ENCODE measurements at regions not wholly inside any gene's neighbourhood (a gene's known extent, or its start where the extent isn't known, plus 50 kb on each side); places are given as distances from the start of the nearest gene placed in this dataset.

GRCh38 chr18:46414863-46415262, 242.2 kb downstream of the LOXHD1 start:
- Histone ChIP-seq H3K36me3 (no peaks in the 10 kb centered on the region), H3K4me3 (no peak overlapping the region), H3K27me3 (replicated peaks; ENCODE audit: insufficient read depth) (no peaks in the 10 kb centered on the region), H3K4me1 (ENCODE audit: control insufficient read depth in 1 of 2, low read depth in 2 of 2) (peaks cover 7 to 34% of the 10 kb centered on the region in 2 donors), H3K27ac (no peak overlapping the region), H3K9me3 (no peaks in the 10 kb centered on the region)
- TF ChIP-seq CTCF (IDR thresholded peaks at IDR 0.05), result no peak
- DNase-seq (ENCODE audit: low spot score), result no peak
- no peak for ATAC-seq (ENCODE audit: insufficient number of reproducible peaks, low FRiP score, low read depth)

- DNase-seq (ENCODE audit: low spot score) (no peak), ATAC-seq (ENCODE audit: insufficient number of reproducible peaks, low FRiP score, low read depth) (no peak)
- Histone ChIP-seq H3K27ac (no peak overlapping the region), H3K27me3 (replicated peaks; ENCODE audit: insufficient read depth) (no peaks in the 10 kb centered on the region), H3K4me1 (ENCODE audit: control insufficient read depth in 1 of 2, low read depth in 2 of 2) (peaks cover 7 to 34% of the 10 kb centered on the region in 2 donors), H3K36me3 (no peaks in the 10 kb centered on the region), H3K4me3 (no peak overlapping the region), H3K9me3 (no peaks in the 10 kb centered on the region)
- no peak for TF ChIP-seq CTCF (IDR thresholded peaks at IDR 0.05)
These were observed 241.3 kb downstream of the LOXHD1 start for GRCh38 chr18:46415532-46416252.

GRCh38 chr18:46416706-46417638, 240.0 kb downstream of the LOXHD1 start:
- H3K4me3 ChIP-seq, result no peak overlapping the region
- no peaks in the 10 kb centered on the region for H3K27me3 ChIP-seq (replicated peaks; ENCODE audit: insufficient read depth)
- H3K36me3 ChIP-seq, result no peaks in the 10 kb centered on the region
- TF ChIP-seq CTCF (IDR thresholded peaks at IDR 0.05), result no peak
- DNase-seq (ENCODE audit: low spot score) (no peak), ATAC-seq (ENCODE audit: insufficient number of reproducible peaks, low FRiP score, low read depth) (no peak)
- no peaks in the 10 kb centered on the region for H3K9me3 ChIP-seq
- no peak overlapping the region for H3K27ac ChIP-seq
- peaks cover 6 to 29% of the 10 kb centered on the region in 2 donors for H3K4me1 ChIP-seq (ENCODE audit: control insufficient read depth in 1 of 2, low read depth in 2 of 2)

GRCh38 chr18:46418663-46419260, 238.3 kb downstream of the LOXHD1 start:
- Histone ChIP-seq H3K9me3 (no peaks in the 10 kb centered on the region), H3K36me3 (no peaks in the 10 kb centered on the region), H3K27me3 (replicated peaks; ENCODE audit: insufficient read depth) (no peaks in the 10 kb centered on the region), H3K4me1 (ENCODE audit: control insufficient read depth in 1 of 2, low read depth in 2 of 2) (peaks cover 3 to 17% of the 10 kb centered on the region in 2 donors), H3K4me3 (peak overlapping the region; percentile 36), H3K27ac (peak overlapping the region; percentile 60)
- TF ChIP-seq CTCF (IDR thresholded peaks at IDR 0.05), result no peak
- DNase-seq (ENCODE audit: low spot score), result peak; percentile 25
- peak; percentile 89 for ATAC-seq (ENCODE audit: insufficient number of reproducible peaks, low FRiP score, low read depth)
